PC-9 (cell line): ENCODE measurements at regions not wholly inside any gene's neighbourhood (a gene's known extent, or its start where the extent isn't known, plus 50 kb on each side); places are given as distances from the start of the nearest gene placed in this dataset.

Experiments used
- BruUV-seq: library from RNA; stranded (reverse); fragments of 400-500 nt; replicated peaks from 2 replicates; lab custom pipeline; 2021; lab: Mats Ljungman, UMichigan
- CTCF ChIA-PET: fragments of 300-600 bp; sonication (Branson Sonifier 250); formaldehyde crosslinking; loops from one replicate; lab custom pipeline; 2022; ENCODE audit warnings: antibody characterized with exemption; lab: Charles Lee
- POLR2A ChIA-PET: fragments of 300-600 bp; sonication (Branson Sonifier 250); formaldehyde crosslinking; loops from one replicate; lab custom pipeline; 2022; ENCODE audit warnings: antibody characterized with exemption; ENCODE audit not compliant: unreplicated experiment; lab: Charles Lee
- DNase-seq, 2 experiments: peaks; one replicate each; pipeline versions ENCODE4 v3.0.0 to v3.0.0-alpha.2; 2015 to 2022; ENCODE audit warnings: mixed read lengths in 1 of 2
- H2AFZ ChIP-seq: fragments of 200-600 bp; sonication (generic); 2 replicates; pipeline ENCODE4 v1.8.1; 2017; ENCODE audit warnings: antibody characterized with exemption
- H3F3A ChIP-seq: fragments of 200-600 bp; sonication (generic); 2 replicates; pipeline ENCODE4 v1.8.1; 2017; ENCODE audit warnings: antibody characterized with exemption, mild to moderate bottlenecking, low read depth; ENCODE audit not compliant: insufficient read depth
- H3K27ac ChIP-seq: fragments of 200-600 bp; sonication (generic); 2 replicates; pipeline ENCODE4 v1.6.1; 2016; ENCODE audit warnings: mixed run types
- H3K27me3 ChIP-seq: fragments of 200-600 bp; sonication (generic); 2 replicates; pipeline ENCODE4 v1.6.1; 2016; ENCODE audit warnings: low read depth, mixed run types; ENCODE audit not compliant: insufficient read depth
- H3K36me3 ChIP-seq: fragments of 200-600 bp; sonication (generic); 2 replicates; pipeline ENCODE4 v1.6.1; 2016; ENCODE audit warnings: low read depth, mixed run types
- H3K4me1 ChIP-seq: fragments of 200-600 bp; sonication (generic); replicated peaks from 2 replicates; pipeline ENCODE4 v1.6.1; 2016; ENCODE audit warnings: mixed run types; ENCODE audit not compliant: insufficient read depth
- H3K4me2 ChIP-seq: fragments of 200-600 bp; sonication (generic); 2 replicates; pipeline ENCODE4 v1.6.1; 2017; ENCODE audit warnings: mixed run types
- H3K4me3 ChIP-seq: fragments of 200-600 bp; sonication (generic); 2 replicates; pipeline ENCODE4 v1.6.1; 2016; ENCODE audit warnings: mixed run types
- H3K79me2 ChIP-seq: fragments of 200-600 bp; sonication (generic); 2 replicates; pipeline ENCODE4 v1.6.1; 2017; ENCODE audit warnings: low read depth, mixed run types
- H3K9me2 ChIP-seq: fragments of 200-600 bp; sonication (generic); 2 replicates; pipeline ENCODE4 v1.8.1; 2017; ENCODE audit warnings: mild to moderate bottlenecking; ENCODE audit not compliant: insufficient read depth
- H3K9me3 ChIP-seq: fragments of 200-600 bp; sonication (generic); 2 replicates; pipeline ENCODE4 v1.8.1; 2016; ENCODE audit warnings: low read depth; ENCODE audit not compliant: insufficient read depth
- H4K20me1 ChIP-seq: fragments of 200-600 bp; sonication (generic); 2 replicates; pipeline ENCODE4 v1.8.1; 2017; ENCODE audit not compliant: insufficient read depth
- EZH2 ChIP-seq: fragments of 200-600 bp; sonication (generic); IDR thresholded peaks from 2 replicates; pipeline ENCODE4 v1.8.0; 2017; ENCODE audit warnings: antibody characterized with exemption, low read depth
- intact Hi-C: fragments of 100-400 bp; cut with micrococcal nuclease; formaldehyde crosslinking; loops from one replicate; pipeline ENCODE4 v1.10.0; 2022; ENCODE audit not compliant: unreplicated experiment
- TF ChIP-seq, protein P1 (sequence below): fragments of 200-600 bp; sonication (generic); conservative IDR thresholded peaks from 2 replicates; pipeline ENCODE4 v1.6.1; 2017; ENCODE audit warnings: mixed run types, antibody characterized with exemption, mild to moderate bottlenecking, moderate library complexity

DNA sequence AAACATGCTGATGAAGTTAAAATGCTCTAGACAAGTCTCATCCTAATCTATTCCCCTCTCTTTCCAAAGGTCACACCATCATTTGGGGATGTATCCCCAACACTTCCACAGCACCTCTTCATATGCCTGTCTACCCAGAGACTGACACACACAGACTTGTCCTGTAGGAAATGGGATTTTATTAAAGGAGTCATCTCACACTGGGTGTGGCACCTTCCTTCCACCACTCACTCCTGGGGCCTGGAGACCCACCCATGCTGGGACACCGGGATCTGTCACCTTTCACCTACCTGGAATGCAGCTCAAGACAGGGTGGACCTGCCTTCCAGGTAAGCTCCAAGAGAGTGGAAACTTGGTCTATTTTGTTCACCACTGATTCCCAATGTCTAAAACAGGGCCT, 99.4 kb upstream of the HAND1 start:
- H4K20me1 ChIP-seq: no peaks in the 10 kb centered on the region

DNA sequence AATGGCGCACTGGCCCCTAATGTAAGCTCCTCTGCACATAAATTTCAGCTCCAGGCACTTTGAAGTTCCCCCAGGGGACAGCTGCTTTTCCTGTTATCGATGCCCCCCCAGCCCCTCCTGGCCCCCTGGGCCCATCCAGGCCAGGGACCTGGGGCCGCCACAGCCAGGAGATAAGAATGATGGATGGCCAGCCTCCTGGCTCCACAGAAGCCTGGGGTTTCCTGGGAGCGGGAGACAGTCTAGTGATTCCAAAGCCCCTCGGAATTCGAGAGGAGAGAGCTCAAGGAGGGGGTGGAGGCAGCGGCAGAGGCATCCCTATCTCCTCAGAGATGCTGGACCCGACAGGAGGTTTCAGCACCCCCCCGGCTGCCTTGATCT, 98.4 kb upstream of the HAND1 start:
- Histone ChIP-seq H3K27me3 (no peaks in the 10 kb centered on the region), H3K9me2 (no peaks in the 10 kb centered on the region), H3K79me2 (no peaks in the 10 kb centered on the region), H2AFZ (no peak overlapping the region), H3K27ac (no peak overlapping the region), H3K36me3 (no peaks in the 10 kb centered on the region), H3K9me3 (no peaks in the 10 kb centered on the region), H3K4me2 (no peak overlapping the region), H3K4me1 (peaks cover 19% of the 10 kb centered on the region), H4K20me1 (no peaks in the 10 kb centered on the region), H3F3A (no peaks in the 10 kb centered on the region; the same call in 1 of the 2 replicates), H3K4me3 (no peak overlapping the region)
- POLR2A ChIA-PET: no interaction called here
- no TSS peak for BruUV-seq
- DNase-seq: no peak
- CTCF ChIA-PET: no interaction called here
- intact Hi-C loops: no loop called here
- no peak for TF ChIP-seq EZH2
- TF ChIP-seq, protein P1, sequence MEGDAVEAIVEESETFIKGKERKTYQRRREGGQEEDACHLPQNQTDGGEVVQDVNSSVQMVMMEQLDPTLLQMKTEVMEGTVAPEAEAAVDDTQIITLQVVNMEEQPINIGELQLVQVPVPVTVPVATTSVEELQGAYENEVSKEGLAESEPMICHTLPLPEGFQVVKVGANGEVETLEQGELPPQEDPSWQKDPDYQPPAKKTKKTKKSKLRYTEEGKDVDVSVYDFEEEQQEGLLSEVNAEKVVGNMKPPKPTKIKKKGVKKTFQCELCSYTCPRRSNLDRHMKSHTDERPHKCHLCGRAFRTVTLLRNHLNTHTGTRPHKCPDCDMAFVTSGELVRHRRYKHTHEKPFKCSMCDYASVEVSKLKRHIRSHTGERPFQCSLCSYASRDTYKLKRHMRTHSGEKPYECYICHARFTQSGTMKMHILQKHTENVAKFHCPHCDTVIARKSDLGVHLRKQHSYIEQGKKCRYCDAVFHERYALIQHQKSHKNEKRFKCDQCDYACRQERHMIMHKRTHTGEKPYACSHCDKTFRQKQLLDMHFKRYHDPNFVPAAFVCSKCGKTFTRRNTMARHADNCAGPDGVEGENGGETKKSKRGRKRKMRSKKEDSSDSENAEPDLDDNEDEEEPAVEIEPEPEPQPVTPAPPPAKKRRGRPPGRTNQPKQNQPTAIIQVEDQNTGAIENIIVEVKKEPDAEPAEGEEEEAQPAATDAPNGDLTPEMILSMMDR: no peak

More for the DNA sequence above, 99.4 kb upstream of the HAND1 start:
- no peaks in the 10 kb centered on the region for H3K79me2 ChIP-seq
- H2AFZ ChIP-seq: no peak overlapping the region
- DNase-seq: peak; percentile 50 to 68
- intact Hi-C loops: no loop called here
- no peaks in the 10 kb centered on the region for H3K27me3 ChIP-seq
- POLR2A ChIA-PET: no interaction called here
- no TSS peak for BruUV-seq
- peaks cover 29% of the 10 kb centered on the region for H3K4me1 ChIP-seq
- TF ChIP-seq EZH2: no peak
- TF ChIP-seq, protein P1: no peak
- H3K4me3 ChIP-seq: no peak overlapping the region
- H3K9me3 ChIP-seq: no peaks in the 10 kb centered on the region
- H3K36me3 ChIP-seq: no peaks in the 10 kb centered on the region
- peak overlapping the region; percentile 49 for H3K4me2 ChIP-seq
- no peak overlapping the region for H3K27ac ChIP-seq
- CTCF ChIA-PET: no interaction called here
- peaks cover 1% of the 10 kb centered on the region; the same call in 1 of the 2 replicates for H3F3A ChIP-seq
- no peaks in the 10 kb centered on the region for H3K9me2 ChIP-seq

DNA sequence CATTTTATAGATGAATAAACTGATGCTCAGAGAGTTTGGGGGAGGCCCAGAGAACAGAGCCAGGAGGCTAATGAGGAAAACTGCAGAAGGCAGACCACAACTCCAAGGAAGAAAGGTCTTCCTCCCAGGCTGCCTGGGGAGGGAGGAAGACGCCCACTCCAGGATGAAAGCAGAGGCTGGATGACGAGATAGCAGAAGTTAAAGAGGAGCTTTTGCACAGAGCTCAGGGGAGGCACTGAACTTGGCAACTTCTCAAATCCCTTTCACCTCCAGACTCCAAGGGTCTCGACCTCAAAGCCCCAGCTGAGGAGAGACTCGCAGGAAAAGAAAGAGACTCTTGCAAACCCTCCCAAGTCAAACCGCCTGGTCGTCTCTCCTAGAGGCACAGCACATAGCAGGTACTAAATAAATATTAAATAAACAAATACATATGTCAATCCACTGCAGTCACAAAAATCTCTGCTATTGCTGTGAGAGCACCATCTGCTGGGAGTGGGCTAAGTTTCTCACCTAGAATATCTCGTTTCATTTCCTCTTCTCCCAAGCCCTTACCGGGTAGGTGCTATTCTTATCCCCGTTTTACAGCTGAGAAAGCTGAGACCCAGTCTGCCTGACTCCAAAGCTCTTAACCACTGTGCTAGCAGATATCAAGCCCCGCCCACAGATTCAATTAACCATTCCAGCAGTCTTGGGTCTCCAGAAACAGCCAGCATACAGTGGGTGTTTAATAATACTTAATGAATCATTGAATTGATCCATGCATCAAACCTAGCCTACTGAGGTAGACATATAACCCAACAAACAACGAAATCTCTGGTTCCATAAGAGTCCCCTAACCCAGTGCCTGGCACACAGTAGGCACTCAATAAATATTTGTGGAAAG, 97.8 kb upstream of the HAND1 start:
- Histone ChIP-seq H3K9me2 (no peaks in the 10 kb centered on the region), H2AFZ (no peak overlapping the region), H3K4me1 (peaks cover 18% of the 10 kb centered on the region), H3K9me3 (no peaks in the 10 kb centered on the region), H3K27ac (no peak overlapping the region), H3F3A (no peaks in the 10 kb centered on the region; the same call in 1 of the 2 replicates), H3K79me2 (no peaks in the 10 kb centered on the region), H3K27me3 (no peaks in the 10 kb centered on the region), H3K4me2 (no peak overlapping the region), H4K20me1 (no peaks in the 10 kb centered on the region), H3K4me3 (no peak overlapping the region), H3K36me3 (no peaks in the 10 kb centered on the region)
- TF ChIP-seq, protein P1: 0 out of 2 replicates have a peak, but pooled peaks have one; percentile 34
- TF ChIP-seq EZH2: no peak
- no peak for DNase-seq
- ChIA-PET POLR2A (no interaction called here), CTCF (no interaction called here)
- intact Hi-C loops: no loop called here
- no TSS peak for BruUV-seq
